ENCODE measurements at regions not wholly inside any gene's neighbourhood (a gene's known extent, or its start where the extent isn't known, plus 50 kb on each side); places are given as distances from the start of the nearest gene placed in this dataset.
"Not testable (repeated sequence)": the region's sequence is repeated elsewhere in the genome, so short reads cannot be mapped to it uniquely, and the experiment has no call there.

DNA sequence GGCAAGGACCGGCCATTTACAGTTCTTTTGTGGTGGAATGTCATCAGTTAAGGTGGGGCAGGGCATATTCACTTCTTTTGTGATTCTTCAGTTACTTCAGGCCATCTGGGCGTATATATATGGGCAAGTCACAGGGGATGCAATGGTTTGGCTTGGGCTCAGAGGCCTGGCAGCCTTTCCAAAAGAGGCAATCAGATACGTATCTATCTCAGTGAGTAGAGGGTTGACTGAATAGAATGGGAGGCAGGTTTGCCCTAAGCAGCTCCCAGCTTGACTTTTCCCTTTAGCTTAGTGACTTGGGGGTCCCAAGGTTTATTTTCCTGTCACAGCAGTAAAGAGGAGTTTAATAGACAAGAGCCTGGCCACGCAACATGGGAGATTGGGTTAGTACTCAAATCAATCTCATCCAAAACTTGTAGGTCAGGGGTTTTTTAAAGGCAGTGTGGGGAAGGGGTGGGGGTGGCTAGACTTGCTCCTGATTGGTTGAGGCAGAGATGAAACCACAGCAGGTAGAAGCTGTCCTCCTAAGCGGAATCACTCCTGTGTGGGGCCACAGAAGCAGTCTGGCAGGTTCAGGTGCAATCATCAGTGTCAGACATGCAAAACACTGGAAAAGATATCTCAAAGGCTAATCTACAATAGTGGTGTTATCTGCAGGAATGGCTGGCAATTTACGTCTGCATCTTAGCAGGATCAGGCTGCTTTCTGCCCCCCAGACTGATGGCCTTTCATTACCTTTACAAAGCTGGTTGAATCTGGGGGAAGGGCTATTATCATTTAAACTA lies 112.9 kb downstream of the TLR5 start:
- DNase-seq, result no peak

GRCh38 chr1:223030871-223031400 lies 112.1 kb downstream of the TLR5 start:
- DNase-seq, result no peak

- no peak for DNase-seq
Observed at GRCh38 chr1:223031733-223032601, 111.1 kb downstream of the TLR5 start.

- DNase-seq, result no peak
Observed at GRCh38 chr1:223033658-223034057, 109.4 kb downstream of the TLR5 start.

DNA sequence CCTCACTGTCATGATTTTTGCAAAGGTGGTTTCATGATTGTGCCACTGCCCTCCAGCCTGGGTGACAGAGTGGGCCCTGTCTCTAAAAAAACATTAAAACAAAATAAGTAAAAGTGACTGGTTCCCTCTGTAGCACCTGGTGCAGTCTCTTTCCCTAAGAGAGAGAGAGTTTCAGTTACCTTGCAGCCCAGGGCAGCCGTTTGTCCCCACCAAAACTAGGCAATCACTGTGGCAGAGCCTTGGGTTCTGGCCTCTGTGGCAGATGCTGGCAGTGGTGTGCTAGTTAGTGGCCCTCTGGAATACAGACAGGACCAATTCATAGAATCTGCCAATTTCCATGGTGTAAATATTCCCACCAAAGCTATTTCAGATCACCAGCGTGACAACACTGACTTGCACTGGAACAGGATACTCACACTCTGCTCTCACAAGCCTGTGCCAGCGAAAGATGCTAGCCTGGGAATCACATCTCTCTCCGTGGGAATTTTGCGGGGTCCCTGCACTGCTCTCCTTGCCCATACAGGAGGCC lies 108.7 kb downstream of the TLR5 start:
- DNase-seq, result no peak

DNA sequence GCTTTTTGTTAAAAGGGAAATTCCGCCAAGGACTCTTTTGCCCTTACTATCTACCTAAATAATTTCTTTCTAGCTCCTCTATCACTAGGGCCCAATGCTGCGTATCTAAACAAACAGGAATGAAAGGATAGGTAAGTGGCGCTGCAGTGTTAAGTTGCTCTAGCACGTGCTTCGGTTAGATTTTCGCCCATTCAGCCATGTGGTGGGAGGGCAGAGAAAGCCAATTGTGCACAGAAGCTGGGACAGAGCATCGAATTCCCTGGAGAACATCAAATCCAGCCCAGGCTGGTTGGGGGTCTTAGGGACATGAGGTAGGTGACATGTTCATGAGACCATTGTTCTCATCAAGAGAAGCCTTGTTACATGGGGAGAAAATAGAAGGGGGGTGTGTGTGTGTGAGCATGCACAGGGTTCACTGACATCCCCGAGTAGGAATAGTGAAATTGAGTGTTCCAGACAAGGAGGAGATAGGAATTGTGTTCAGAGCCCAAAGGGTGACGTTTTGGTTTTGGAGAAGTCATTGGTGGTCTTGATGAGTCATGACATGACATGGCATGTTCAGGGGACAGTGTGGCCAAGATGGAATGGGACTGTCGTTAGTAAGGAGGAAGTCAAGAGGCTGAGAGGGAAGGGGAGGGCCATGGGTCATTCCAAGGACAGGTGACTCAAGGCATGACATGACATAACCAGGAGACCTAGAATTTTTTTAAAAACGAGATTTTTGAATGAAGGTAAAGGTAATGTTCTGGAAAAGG lies 107.1 kb downstream of the TLR5 start:
- no peak for DNase-seq

DNA sequence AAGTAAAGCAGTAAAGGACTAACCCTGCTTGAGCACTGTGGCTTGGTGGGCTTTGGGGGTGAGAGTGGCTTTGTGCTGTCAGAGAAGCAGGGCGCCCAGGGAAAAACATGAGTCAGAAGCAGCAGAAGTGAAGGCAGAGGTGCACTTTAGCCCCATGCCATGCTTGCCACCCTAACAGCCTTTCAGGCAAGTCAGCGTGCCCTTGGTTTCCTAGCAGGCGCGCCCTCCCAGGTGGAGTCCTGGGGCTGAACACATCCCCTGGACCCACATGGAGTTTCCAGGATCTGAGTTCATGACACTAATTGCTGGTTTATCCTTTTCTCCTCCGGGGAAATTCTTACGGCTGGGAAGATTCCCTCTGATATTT lies 106.6 kb downstream of the TLR5 start:
- DNase-seq, result no peak

- DNase-seq, result no peak
Observed at GRCh38 chr1:223037845-223038244, 105.2 kb downstream of the TLR5 start.

DNA sequence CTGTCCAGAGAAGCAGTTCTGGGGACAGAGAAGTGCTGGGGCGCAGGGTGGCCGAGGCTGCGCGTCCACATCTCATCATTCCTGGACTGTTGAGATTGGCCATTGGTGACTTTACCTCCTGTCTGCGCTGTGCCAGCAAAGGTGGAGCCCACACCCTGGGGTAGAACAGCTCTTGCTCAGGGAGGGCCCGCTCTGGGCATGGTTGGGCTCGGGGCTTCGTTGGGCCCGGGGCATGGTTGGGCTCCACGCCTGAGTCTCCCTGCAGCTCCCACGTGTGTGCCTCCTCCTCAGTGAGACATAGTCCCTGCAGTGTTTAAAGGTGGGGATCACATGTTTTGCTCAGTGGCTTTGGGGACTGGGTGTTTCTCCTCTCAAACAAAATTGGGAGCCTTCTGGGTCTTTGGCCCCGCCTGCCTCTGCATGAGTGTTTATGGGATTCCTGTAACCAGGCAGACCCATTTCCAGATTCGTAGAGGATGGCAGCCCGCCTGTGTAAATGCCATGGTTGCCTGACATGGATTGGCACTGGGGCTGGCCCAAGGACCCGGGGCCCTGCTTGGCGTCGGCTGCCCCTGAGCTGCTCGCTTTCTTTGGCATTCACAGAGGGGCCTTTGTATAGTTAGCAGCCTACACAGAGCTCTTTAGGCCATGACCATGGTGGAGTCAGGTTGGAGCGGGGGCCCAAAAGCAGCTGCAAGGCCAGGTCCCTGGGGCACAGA lies 104.6 kb downstream of the TLR5 start:
- no peak for DNase-seq

- no peak for DNase-seq
Observed at GRCh38 chr1:223039990-223040389, 103.1 kb downstream of the TLR5 start.

DNA sequence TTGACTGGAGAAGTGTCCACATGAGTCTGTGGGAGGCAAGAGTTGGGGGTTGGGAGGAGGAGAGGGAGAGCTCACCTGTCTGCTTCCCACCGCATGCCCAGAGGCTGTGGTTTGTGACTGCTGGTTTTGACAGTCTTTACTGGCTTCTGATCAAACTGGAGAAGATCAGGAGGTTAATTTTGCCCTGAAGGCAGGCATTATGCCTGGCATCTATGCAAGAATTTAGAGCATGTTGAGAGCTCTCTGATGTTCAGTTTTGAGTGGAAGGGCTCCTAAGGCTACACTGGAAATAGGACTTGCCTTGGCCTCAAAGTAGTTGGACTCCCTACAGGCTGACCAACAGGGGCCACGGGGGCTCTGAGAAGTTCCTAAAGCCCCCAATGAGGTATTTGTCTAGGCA lies 101.6 kb downstream of the TLR5 start:
- no peak for DNase-seq

DNA sequence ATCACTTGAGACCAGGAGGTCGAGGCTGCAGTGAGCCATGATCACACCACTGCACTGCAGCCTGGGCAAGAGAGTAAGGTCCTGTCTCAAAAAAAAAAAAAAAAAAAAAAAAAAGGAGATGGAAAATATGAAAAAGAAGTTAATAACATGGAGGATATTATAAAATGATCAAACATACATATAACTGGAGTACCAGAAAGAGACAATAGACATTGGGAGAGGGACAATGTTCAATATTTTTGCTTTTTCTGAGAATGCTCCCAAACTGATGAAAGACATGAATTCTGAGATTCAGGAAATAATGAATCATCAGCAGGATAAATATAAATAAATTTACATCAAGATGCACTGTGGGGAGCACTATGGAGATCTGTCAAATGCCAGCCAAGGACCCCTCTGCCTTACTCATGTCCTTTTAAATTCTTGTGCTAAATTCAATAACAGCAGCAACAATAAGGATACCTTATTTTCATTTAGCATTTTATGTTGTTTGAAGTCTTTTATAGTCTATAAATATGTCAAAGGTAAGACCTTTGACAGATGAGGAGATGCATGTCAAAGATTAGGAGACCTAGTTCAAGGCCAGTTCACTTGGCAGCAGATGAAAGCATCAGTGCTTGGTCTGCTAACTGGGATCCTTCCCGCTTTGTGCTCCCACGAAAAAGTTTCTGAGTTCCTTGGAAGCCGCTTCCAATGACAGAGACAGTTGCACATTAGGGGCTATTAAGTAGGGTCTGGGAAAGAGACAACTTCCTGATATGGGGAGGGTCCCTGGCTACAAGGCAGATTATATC lies 97.7 kb downstream of the TLR5 start:
- DNase-seq, result no peak

GRCh38 chr1:223046011-223046410 lies 97.0 kb downstream of the TLR5 start:
- no peak for DNase-seq

- DNase-seq, result not testable (repeated sequence)
Observed at GRCh38 chr1:223046463-223046862, 96.6 kb downstream of the TLR5 start.

DNA sequence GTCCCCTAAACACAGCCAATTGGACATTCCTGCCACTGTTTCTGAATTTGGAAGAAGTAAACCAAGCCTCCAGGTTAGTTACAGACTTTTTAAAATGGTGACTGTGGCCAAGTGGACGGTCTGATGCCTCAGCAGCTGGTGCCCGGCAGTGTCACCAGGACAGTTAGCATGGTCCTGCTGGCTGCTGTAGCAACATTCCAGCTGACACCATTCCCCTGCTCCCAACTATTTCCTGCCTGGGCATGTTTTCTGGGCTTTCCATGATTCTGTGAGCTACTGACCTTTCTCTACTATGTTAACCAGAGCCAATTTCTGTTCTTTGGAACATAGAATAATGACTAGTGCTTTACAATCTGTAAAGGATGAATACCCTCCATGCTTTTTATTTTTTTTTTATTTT lies 95.0 kb downstream of the TLR5 start:
- DNase-seq, result no peak

DNA sequence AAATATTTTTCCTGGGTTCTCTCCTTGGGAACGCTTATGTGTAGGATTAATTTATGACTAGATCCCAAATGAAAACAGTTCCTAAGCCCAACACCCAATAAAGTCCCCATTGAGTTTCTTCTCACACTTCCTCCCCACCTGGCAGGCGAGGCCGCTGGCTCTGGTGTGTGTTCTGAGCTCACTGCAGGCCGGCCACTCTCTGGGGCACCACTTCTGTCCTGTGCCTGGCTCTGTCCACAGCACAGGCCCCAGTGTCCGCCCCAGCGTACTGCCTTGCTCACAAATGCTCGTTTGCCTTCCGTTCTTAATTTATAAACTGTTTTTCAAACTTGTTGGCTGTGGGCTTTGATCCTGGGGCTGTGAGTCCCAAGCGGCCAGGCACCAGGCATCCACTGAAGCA lies 90.6 kb downstream of the TLR5 start:
- DNase-seq, result no peak

- no peak for DNase-seq
Observed at GRCh38 chr1:223052931-223053330, 90.1 kb downstream of the TLR5 start.

DNA sequence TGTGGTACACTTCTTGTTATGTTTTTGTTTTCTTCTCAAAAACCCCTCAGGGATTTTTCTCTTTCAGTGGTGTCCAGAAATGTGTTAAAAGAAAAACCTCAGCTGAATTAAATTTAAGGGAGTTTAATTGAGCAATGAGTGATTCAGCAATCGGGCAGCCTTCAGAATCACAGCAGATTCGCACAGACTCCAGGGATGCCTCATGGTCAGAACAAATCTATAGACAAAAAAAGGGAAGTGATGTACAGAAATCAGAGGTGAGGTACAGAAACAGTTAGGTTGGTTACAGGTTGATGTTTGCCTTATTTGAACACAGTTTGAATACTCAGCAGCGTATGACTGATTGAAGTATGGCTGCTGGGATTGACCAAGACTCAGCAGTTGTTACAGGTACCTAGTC lies 86.2 kb downstream of the TLR5 start:
- DNase-seq, result no peak

GRCh38 chr1:223057569-223058093 lies 85.4 kb downstream of the TLR5 start:
- no peak for DNase-seq

Data from inflammatory macrophage treated with lipopolysaccharide for 1 hour (primary cell).